ENCODE measurements at regions not wholly inside any gene's neighbourhood (a gene's known extent, or its start where the extent isn't known, plus 50 kb on each side); places are given as distances from the start of the nearest gene placed in this dataset.

GRCh38 chr5:2602451-2603271 lies 148.8 kb downstream of the IRX2 start:
- TF ChIP-seq EZH2 (IDR thresholded peaks at IDR 0.05; ENCODE audit: borderline replicate concordance, low read depth, low read length, severe bottlenecking) (no peak), CTCF (IDR thresholded peaks at IDR 0.05; ENCODE audit: borderline replicate concordance, extremely low read depth, low read length, poor library complexity, severe bottlenecking) (no peak)
- Histone ChIP-seq H3K36me3 (ENCODE audit: insufficient read depth, low read length) (no peaks in the 10 kb centered on the region), H3K9ac (ENCODE audit: low read depth, low read length) (no peak overlapping the region), H3K4me2 (ENCODE audit: insufficient read depth, low read length) (no peak overlapping the region), H3K79me2 (ENCODE audit: insufficient read depth, low read length) (no peaks in the 10 kb centered on the region), H3K27ac (ENCODE audit: low read length) (no peak overlapping the region), H3K4me3 (ENCODE audit: low read depth in 1 of 2, low read length in 2 of 2) (no peak overlapping the region), H3K4me1 (ENCODE audit: insufficient read depth, low read length) (no peaks in the 10 kb centered on the region), H3K9me3 (ENCODE audit: insufficient read depth, low read length, severe bottlenecking) (no peaks in the 10 kb centered on the region), H2AFZ (ENCODE audit: low read depth, low read length) (no peak overlapping the region), H3K27me3 (ENCODE audit: insufficient read depth, low read length, poor library complexity) (no peaks in the 10 kb centered on the region), H4K20me1 (ENCODE audit: insufficient read depth, low read length) (no peaks in the 10 kb centered on the region)
- DNase-seq = no peak
- ATAC-seq (ENCODE audit: insufficient read depth, low read depth) = no peak

GRCh38 chr5:2598503-2598902 lies 153.0 kb downstream of the IRX2 start:
- H3K4me2 ChIP-seq (ENCODE audit: insufficient read depth, low read length) = no peak overlapping the region
- no peak for TF ChIP-seq EZH2 (IDR thresholded peaks at IDR 0.05; ENCODE audit: borderline replicate concordance, low read depth, low read length, severe bottlenecking)
- TF ChIP-seq CTCF (IDR thresholded peaks at IDR 0.05; ENCODE audit: borderline replicate concordance, extremely low read depth, low read length, poor library complexity, severe bottlenecking) = no peak
- no peaks in the 10 kb centered on the region for H4K20me1 ChIP-seq (ENCODE audit: insufficient read depth, low read length)
- no peak overlapping the region for H3K9ac ChIP-seq (ENCODE audit: low read depth, low read length)
- H2AFZ ChIP-seq (ENCODE audit: low read depth, low read length) = no peak overlapping the region
- ATAC-seq (ENCODE audit: insufficient read depth, low read depth) (no peak), DNase-seq (no peak)
- no peaks in the 10 kb centered on the region for H3K27me3 ChIP-seq (ENCODE audit: insufficient read depth, low read length, poor library complexity)
- no peaks in the 10 kb centered on the region for H3K9me3 ChIP-seq (ENCODE audit: insufficient read depth, low read length, severe bottlenecking)
- no peak overlapping the region for H3K27ac ChIP-seq (ENCODE audit: low read length)
- H3K36me3 ChIP-seq (ENCODE audit: insufficient read depth, low read length) = no peaks in the 10 kb centered on the region
- H3K4me1 ChIP-seq (ENCODE audit: insufficient read depth, low read length) = no peaks in the 10 kb centered on the region
- H3K79me2 ChIP-seq (ENCODE audit: insufficient read depth, low read length) = no peaks in the 10 kb centered on the region
- no peak overlapping the region for H3K4me3 ChIP-seq (ENCODE audit: low read depth in 1 of 2, low read length in 2 of 2)

- H2AFZ ChIP-seq (ENCODE audit: low read depth, low read length) = no peak overlapping the region
- H3K27ac ChIP-seq (ENCODE audit: low read length) = no peak overlapping the region
- H3K27me3 ChIP-seq (ENCODE audit: insufficient read depth, low read length, poor library complexity) = no peaks in the 10 kb centered on the region
- DNase-seq = no peak
- H3K4me3 ChIP-seq (ENCODE audit: low read depth in 1 of 2, low read length in 2 of 2) = no peak overlapping the region
- no peaks in the 10 kb centered on the region for H4K20me1 ChIP-seq (ENCODE audit: insufficient read depth, low read length)
- H3K36me3 ChIP-seq (ENCODE audit: insufficient read depth, low read length) = no peaks in the 10 kb centered on the region
- H3K79me2 ChIP-seq (ENCODE audit: insufficient read depth, low read length) = no peaks in the 10 kb centered on the region
- no peak for TF ChIP-seq CTCF (IDR thresholded peaks at IDR 0.05; ENCODE audit: borderline replicate concordance, extremely low read depth, low read length, poor library complexity, severe bottlenecking)
- TF ChIP-seq EZH2 (IDR thresholded peaks at IDR 0.05; ENCODE audit: borderline replicate concordance, low read depth, low read length, severe bottlenecking) = no peak
- no peak for ATAC-seq (ENCODE audit: insufficient read depth, low read depth)
- no peaks in the 10 kb centered on the region for H3K4me1 ChIP-seq (ENCODE audit: insufficient read depth, low read length)
- H3K4me2 ChIP-seq (ENCODE audit: insufficient read depth, low read length) = no peak overlapping the region
- H3K9ac ChIP-seq (ENCODE audit: low read depth, low read length) = no peak overlapping the region
- H3K9me3 ChIP-seq (ENCODE audit: insufficient read depth, low read length, severe bottlenecking) = no peaks in the 10 kb centered on the region
Observed at GRCh38 chr5:2594701-2595100, 156.8 kb downstream of the IRX2 start.

All from DND-41 (cell line).